Activated CD8-positive, alpha-beta T cell treated with anti-CD3 and anti-CD28 coated beads for 36 hours (primary cell): ENCODE measurements at regions not wholly inside any gene's neighbourhood (a gene's known extent, or its start where the extent isn't known, plus 50 kb on each side); places are given as distances from the start of the nearest gene placed in this dataset.

Source experiments
- ATAC-seq: fragments of 200-7000 bp; cut with Tn5 transposase; one replicate; pipeline ENCODE4 v1.10.0; 2021; ENCODE audit warnings: mild to moderate bottlenecking, moderate library complexity
- CTCF ChIA-PET: fragments of 350-600 bp; sonication (Branson Sonifier 250); formaldehyde crosslinking; loops from one replicate; lab custom pipeline; 2021; ENCODE audit warnings: antibody characterized with exemption; lab: Charles Lee
- POLR2A ChIA-PET: fragments of 350-600 bp; sonication (Branson Sonifier 250); formaldehyde crosslinking; loops from one replicate; lab custom pipeline; 2021; ENCODE audit warnings: antibody characterized with exemption; lab: Charles Lee
- DNase-seq: peaks from one replicate; pipeline ENCODE4 v3.0.0-alpha.2; 2020
- H3K27ac Mint-ChIP-seq: one replicate; pipeline ENCODE4 v1.8.0; 2021; ENCODE audit warnings: mild to moderate bottlenecking, mixed read lengths
- H3K27me3 Mint-ChIP-seq: one replicate; pipeline ENCODE4 v1.8.0; 2021; ENCODE audit warnings: mixed read lengths
- H3K36me3 Mint-ChIP-seq: one replicate; pipeline ENCODE4 v1.8.0; 2021; ENCODE audit warnings: low read depth, mixed read lengths
- H3K4me1 Mint-ChIP-seq: one replicate; pipeline ENCODE4 v1.8.0; 2021; ENCODE audit warnings: low read depth, mixed read lengths
- H3K4me3 Mint-ChIP-seq: one replicate; pipeline ENCODE4 v1.8.0; 2021; ENCODE audit warnings: mild to moderate bottlenecking, moderate library complexity, mixed read lengths
- H3K9me3 Mint-ChIP-seq: one replicate; pipeline ENCODE4 v1.8.0; 2021; ENCODE audit warnings: mixed read lengths
- CTCF ChIP-seq: fragments of 200-600 bp; IDR thresholded peaks from one replicate; pipeline ENCODE4 v1.8.0; 2022; ENCODE audit warnings: antibody characterized with exemption, mild to moderate bottlenecking
- intact Hi-C: fragments of 100-400 bp; cut with micrococcal nuclease; formaldehyde crosslinking; loops from one replicate; pipeline ENCODE4 v1.10.0; 2022

- Mint-ChIP-seq H3K27ac (no peak overlapping the region), H3K4me1 (no peaks in the 10 kb centered on the region), H3K27me3 (no peaks in the 10 kb centered on the region), H3K9me3 (peaks cover 1% of the 10 kb centered on the region), H3K36me3 (no peaks in the 10 kb centered on the region), H3K4me3 (no peak overlapping the region)
- POLR2A ChIA-PET, result no interaction called here
- TF ChIP-seq CTCF, result no peak
- ATAC-seq, result no peak
- CTCF ChIA-PET, result no interaction called here
- DNase-seq, result no peak
- intact Hi-C loops, result no loop called here
Observed at GRCh38 chr12:118589162-118589561, 212.8 kb downstream of the SUDS3 start.

DNA sequence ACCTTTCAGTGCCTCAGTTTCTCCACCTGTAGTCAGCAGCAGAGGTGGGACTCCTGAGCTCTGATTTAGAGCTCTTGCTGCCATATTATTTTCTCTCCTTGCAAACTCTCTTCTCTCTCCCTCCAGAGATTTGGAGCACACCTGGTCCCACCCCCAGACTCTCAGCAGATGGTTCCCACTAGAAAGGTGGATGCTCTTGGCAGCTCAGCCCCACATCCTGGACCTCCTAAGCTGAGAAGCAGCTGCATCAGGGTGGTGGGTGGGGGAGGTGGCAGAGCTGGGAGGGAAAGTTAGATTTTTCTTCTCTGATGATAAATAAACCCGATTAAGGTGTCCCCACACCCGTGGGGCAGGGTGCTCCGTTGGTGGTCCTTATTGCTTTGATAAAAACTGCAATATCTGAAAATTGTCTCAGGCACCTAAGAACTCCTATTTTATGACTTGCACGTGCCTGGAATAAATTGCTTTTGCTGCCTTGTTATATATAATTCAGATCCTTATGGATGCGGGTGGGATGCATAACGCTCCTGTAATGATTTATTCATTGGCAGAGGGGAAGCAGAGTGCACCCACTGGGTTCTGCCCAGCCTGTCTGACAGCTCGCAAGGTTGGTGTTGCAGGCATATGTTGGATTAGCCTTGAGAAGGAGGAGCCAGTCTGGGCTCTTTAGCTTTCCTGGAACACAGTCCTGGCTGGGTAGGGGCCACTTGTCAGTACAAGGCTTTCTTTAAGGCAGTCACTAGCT, 214.2 kb downstream of the SUDS3 start:
- ChIA-PET CTCF (no interaction called here), POLR2A (no interaction called here)
- no peak overlapping the region for H3K4me3 Mint-ChIP-seq
- intact Hi-C loops, result no loop called here
- ATAC-seq (no peak), DNase-seq (no peak)
- no peaks in the 10 kb centered on the region for H3K4me1 Mint-ChIP-seq
- no peak overlapping the region for H3K27ac Mint-ChIP-seq
- TF ChIP-seq CTCF, result no peak
- H3K9me3 Mint-ChIP-seq, result peaks cover 1% of the 10 kb centered on the region
- no peaks in the 10 kb centered on the region for H3K36me3 Mint-ChIP-seq
- no peaks in the 10 kb centered on the region for H3K27me3 Mint-ChIP-seq

DNA sequence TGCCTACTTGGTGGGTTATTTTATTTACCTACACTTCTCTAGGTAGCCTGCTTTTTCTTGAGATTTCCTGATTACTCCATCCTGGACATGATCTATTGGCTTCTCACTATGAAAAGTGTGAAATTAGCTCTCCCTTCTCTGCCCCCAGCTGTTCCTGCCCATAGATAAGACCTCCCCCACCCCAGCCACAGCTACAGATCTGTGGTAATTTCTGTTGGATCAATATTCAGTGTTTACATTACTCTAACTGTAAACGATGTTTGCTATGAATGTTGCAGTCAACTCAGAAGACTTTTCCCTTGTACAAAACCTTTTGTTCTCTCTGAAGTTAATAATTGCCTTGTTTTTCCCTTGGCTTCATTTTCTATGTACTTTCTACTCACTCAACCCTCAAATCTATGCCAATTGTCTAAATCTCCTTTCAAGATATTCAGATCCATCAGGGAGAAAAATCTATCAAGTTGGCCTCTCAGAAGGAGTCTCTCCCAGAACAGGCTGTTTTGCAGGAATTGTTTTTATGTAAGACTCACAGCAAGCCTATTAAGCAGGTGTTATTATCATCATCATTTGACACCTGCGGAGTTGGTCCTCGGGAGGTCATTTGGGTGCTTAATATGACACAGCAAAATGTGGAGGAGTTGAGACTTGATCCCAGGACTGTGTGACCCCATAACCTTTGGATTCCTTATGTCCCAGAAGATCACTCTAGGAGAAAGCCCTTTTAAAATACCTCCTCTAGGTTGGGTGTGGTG, 227.4 kb downstream of the SUDS3 start:
- DNase-seq, result no peak
- no peak overlapping the region for H3K27ac Mint-ChIP-seq
- TF ChIP-seq CTCF, result no peak
- H3K4me1 Mint-ChIP-seq, result no peaks in the 10 kb centered on the region
- H3K36me3 Mint-ChIP-seq, result no peaks in the 10 kb centered on the region
- POLR2A ChIA-PET, result no interaction called here
- intact Hi-C loops, result no loop called here
- H3K4me3 Mint-ChIP-seq, result no peak overlapping the region
- CTCF ChIA-PET, result no interaction called here
- H3K9me3 Mint-ChIP-seq, result no peaks in the 10 kb centered on the region
- no peak for ATAC-seq
- H3K27me3 Mint-ChIP-seq, result peaks cover 11% of the 10 kb centered on the region

DNA sequence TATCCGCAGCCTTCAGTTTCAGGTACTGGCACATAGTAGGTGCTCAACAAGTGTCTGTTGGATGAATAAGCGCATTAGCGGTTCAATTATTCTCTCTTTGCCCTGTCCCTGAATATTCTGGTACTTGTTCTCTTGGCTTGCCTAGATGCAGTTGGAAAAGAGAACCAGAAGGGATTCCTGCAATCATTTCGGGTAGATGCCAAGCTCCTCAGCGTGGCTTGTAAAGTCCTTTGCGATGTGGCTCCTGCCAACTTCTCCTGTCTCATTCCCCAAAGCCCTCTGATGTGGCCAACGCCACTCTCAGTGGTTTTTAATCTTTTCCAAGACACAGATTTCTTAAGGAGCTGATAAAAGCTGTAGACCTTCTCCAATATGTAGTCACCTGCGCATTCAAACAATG, 230.3 kb downstream of the SUDS3 start:
- ChIA-PET CTCF (no interaction called here), POLR2A (no interaction called here)
- H3K27ac Mint-ChIP-seq, result no peak overlapping the region
- TF ChIP-seq CTCF, result no peak
- ATAC-seq, result no peak
- H3K27me3 Mint-ChIP-seq, result peaks cover 11% of the 10 kb centered on the region
- H3K4me3 Mint-ChIP-seq, result no peak overlapping the region
- no peak for DNase-seq
- H3K9me3 Mint-ChIP-seq, result no peaks in the 10 kb centered on the region
- intact Hi-C loops, result no loop called here
- no peaks in the 10 kb centered on the region for H3K36me3 Mint-ChIP-seq
- no peaks in the 10 kb centered on the region for H3K4me1 Mint-ChIP-seq

- POLR2A ChIA-PET, result no interaction called here
- Mint-ChIP-seq H3K36me3 (no peaks in the 10 kb centered on the region), H3K9me3 (no peaks in the 10 kb centered on the region), H3K4me1 (no peaks in the 10 kb centered on the region), H3K4me3 (no peak overlapping the region), H3K27me3 (peaks cover 11% of the 10 kb centered on the region), H3K27ac (no peak overlapping the region)
- no peak for DNase-seq
- ATAC-seq, result no peak
- TF ChIP-seq CTCF, result no peak
- CTCF ChIA-PET, result no interaction called here
- intact Hi-C loops, result no loop called here
Observed at GRCh38 chr12:118607831-118608230, 231.5 kb downstream of the SUDS3 start.
